SK-N-SH (cell line): ENCODE measurements at regions not wholly inside any gene's neighbourhood (a gene's known extent, or its start where the extent isn't known, plus 50 kb on each side); places are given as distances from the start of the nearest gene placed in this dataset.

ENCODE experiments used
- CTCF ChIA-PET: fragments of 300-600, 350-600 bp; formaldehyde crosslinking; extraction: SDS; loops from one replicate; lab custom pipeline; 2021; lab: Yijun Ruan, JAX
- POLR2A ChIA-PET: fragments of 350-600 bp; sonication (Branson Sonifier 250); formaldehyde crosslinking; extraction: SDS; loops from one replicate; lab custom pipeline; 2020; ENCODE audit warnings: antibody characterized with exemption, inconsistent platforms; lab: Yijun Ruan, JAX
- DNase-seq: peaks from one replicate; pipeline ENCODE4 v3.0.0; 2012
- H2AFZ ChIP-seq: fragments of 200-600 bp; sonication (generic); 2 replicates; pipeline ENCODE4 v1.8.1; 2016; ENCODE audit warnings: antibody characterized with exemption, mild to moderate bottlenecking, low read depth
- H3F3A ChIP-seq: fragments of 200-600 bp; sonication (generic); replicated peaks from 2 replicates; pipeline ENCODE3; 2016; ENCODE audit warnings: antibody characterized with exemption, mild to moderate bottlenecking; ENCODE audit not compliant: insufficient read depth
- H3K27ac ChIP-seq, 2 experiments: fragments of 200-500 bp in 1 of 2; fragments of 200-600 bp in 1 of 2; sonication (Bioruptor generic) in 1 of 2; sonication (generic), shearing (Covaris generic) in 1 of 2; 2 replicates each; pipeline versions ENCODE4 v1.5.1 to v1.6.1; 2014 to 2016; ENCODE audit warnings: low read depth in 2 of 2, inconsistent platforms in 1 of 2, low read length in 1 of 2, mild to moderate bottlenecking in 1 of 2, mixed read lengths in 1 of 2
- H3K27me3 ChIP-seq: fragments of 200-600 bp; sonication (generic), shearing (Covaris generic); 2 replicates; pipeline ENCODE4 v1.6.1; 2016; ENCODE audit warnings: mixed run types; ENCODE audit not compliant: insufficient read depth
- H3K36me3 ChIP-seq, 2 experiments: fragments of 200-500 bp in 1 of 2; fragments of 200-600 bp in 1 of 2; sonication (Bioruptor generic) in 1 of 2; sonication (generic) in 1 of 2; replicated peaks in 1 of 2; 2 replicates each; pipeline versions ENCODE3 to v1.5.1; 2014 to 2016; ENCODE audit warnings: low read length in 1 of 2, mild to moderate bottlenecking in 1 of 2; ENCODE audit not compliant: insufficient read depth in 2 of 2, control insufficient read depth in 1 of 2
- H3K4me1 ChIP-seq, 2 experiments: fragments of 200-500 bp in 1 of 2; fragments of 200-600 bp in 1 of 2; sonication (Bioruptor generic) in 1 of 2; sonication (generic), shearing (Covaris generic) in 1 of 2; 2 replicates each; pipeline versions ENCODE4 v1.5.1 to v1.6.1; 2014 to 2016; ENCODE audit warnings: low read depth in 1 of 2, low read length in 1 of 2, mixed run types in 1 of 2; ENCODE audit not compliant: insufficient read depth in 2 of 2, control insufficient read depth in 1 of 2
- H3K4me2 ChIP-seq: fragments of 200-600 bp; sonication (generic), shearing (Covaris generic); 2 replicates; pipeline ENCODE4 v1.6.1; 2017; ENCODE audit warnings: mixed run types
- H3K4me3 ChIP-seq, 2 experiments: fragments of 200-500 bp in 1 of 2; fragments of 200-600 bp in 1 of 2; sonication (Bioruptor generic) in 1 of 2; sonication (generic), shearing (Covaris generic) in 1 of 2; 2 replicates each; pipeline versions ENCODE4 v1.5.1 to v1.8.1; 2014 to 2016; ENCODE audit warnings: low read depth in 2 of 2, inconsistent platforms in 1 of 2, low read length in 1 of 2, mild to moderate bottlenecking in 1 of 2, mixed read lengths in 1 of 2, moderate library complexity in 1 of 2
- H3K79me2 ChIP-seq: fragments of 200-600 bp; sonication (generic); 2 replicates; pipeline ENCODE4 v1.8.1; 2017; ENCODE audit warnings: mild to moderate bottlenecking; ENCODE audit not compliant: insufficient read depth
- H3K9ac ChIP-seq: fragments of 200-600 bp; sonication (generic); 2 replicates; pipeline ENCODE4 v1.6.1; 2017; ENCODE audit warnings: mixed run types
- H3K9me2 ChIP-seq: fragments of 200-600 bp; sonication (generic); 2 replicates; pipeline ENCODE4 v1.6.1; 2017; ENCODE audit warnings: mixed run types
- H3K9me3 ChIP-seq: fragments of 200-600 bp; sonication (generic); 2 replicates; pipeline ENCODE4 v1.6.1; 2017; ENCODE audit warnings: mixed run types, mild to moderate bottlenecking, moderate library complexity
- H4K20me1 ChIP-seq: fragments of 200-600 bp; sonication (generic); 2 replicates; pipeline ENCODE4 v1.6.1; 2017; ENCODE audit warnings: mild to moderate bottlenecking, mixed run types; ENCODE audit not compliant: insufficient read depth
- ELF1 ChIP-seq: IDR thresholded peaks from 2 replicates; pipeline ENCODE4 v1.4.0; 2012
- EZH2phosphoT487 ChIP-seq: fragments of 200-600 bp; sonication (generic); IDR thresholded peaks from 2 replicates; pipeline ENCODE4 v1.6.1; 2017; ENCODE audit warnings: low read depth, mixed run types, mild to moderate bottlenecking, antibody characterized with exemption, moderate library complexity, borderline replicate concordance
- FOSL2 ChIP-seq: IDR thresholded peaks from 2 replicates; pipeline ENCODE4 v1.4.0; 2012; ENCODE audit warnings: low read depth, mild to moderate bottlenecking, moderate library complexity, borderline replicate concordance
- FOXJ3 ChIP-seq: sonication (generic); formaldehyde crosslinking; IDR thresholded peaks from 2 replicates; pipeline ENCODE4 v1.5.1; 2020; ENCODE audit warnings: mild to moderate bottlenecking, missing genetic modification reagents
- FOXM1 ChIP-seq: IDR thresholded peaks from 2 replicates; pipeline ENCODE4 v1.4.0; 2012; ENCODE audit warnings: low read depth, mild to moderate bottlenecking
- GABPA ChIP-seq: IDR thresholded peaks from 2 replicates; pipeline ENCODE4 v1.4.0; 2012; ENCODE audit warnings: low read depth, mild to moderate bottlenecking
- MAX ChIP-seq: IDR thresholded peaks from 2 replicates; pipeline ENCODE4 v1.4.0; 2012; ENCODE audit warnings: low read depth
- MEF2A ChIP-seq: IDR thresholded peaks from 2 replicates; pipeline ENCODE4 v1.4.0; 2012; ENCODE audit warnings: low read depth, borderline replicate concordance
- MXI1 ChIP-seq: IDR thresholded peaks from 2 replicates; pipeline ENCODE4 v1.6.1; 2012; ENCODE audit warnings: mild to moderate bottlenecking, low read depth, low read length, improper control_type of control experiment
- RFX5 ChIP-seq: IDR thresholded peaks from 2 replicates; pipeline ENCODE4 v1.6.1; 2012; ENCODE audit warnings: mild to moderate bottlenecking, improper control_type of control experiment, low read length
- SMC3 ChIP-seq: IDR thresholded peaks from 2 replicates; pipeline ENCODE4 v1.6.1; 2012; ENCODE audit warnings: low read depth, low read length, improper control_type of control experiment
- TAF1 ChIP-seq: IDR thresholded peaks from 2 replicates; pipeline ENCODE4 v1.6.1; 2012; ENCODE audit warnings: low read depth, mild to moderate bottlenecking, low read length, moderate library complexity, borderline replicate concordance
- TCF12 ChIP-seq: IDR thresholded peaks from 2 replicates; pipeline ENCODE4 v1.4.0; 2012
- TEAD4 ChIP-seq: IDR thresholded peaks from 2 replicates; pipeline ENCODE4 v1.4.0; 2012; ENCODE audit warnings: mild to moderate bottlenecking, borderline replicate concordance; ENCODE audit not compliant: insufficient read depth
- YY1 ChIP-seq: IDR thresholded peaks from 2 replicates; pipeline ENCODE4 v1.4.0; 2012; ENCODE audit warnings: low read depth, mild to moderate bottlenecking
- WGBS: methylation state at CpG from one replicate; pipeline ENCODE4 v1.1.6; 2017; ENCODE audit warnings: low lambda C conversion rate; 5-methylcytosine and 5-hydroxymethylcytosine counted together
- TF ChIP-seq, protein P1 (sequence below): fragments of 200-600 bp; sonication (generic); IDR thresholded peaks from 2 replicates; pipeline ENCODE4 v1.6.1; 2017; ENCODE audit warnings: antibody characterized with exemption, mild to moderate bottlenecking, moderate library complexity
- TF ChIP-seq, protein P2 (sequence below): IDR thresholded peaks from 2 replicates; pipeline ENCODE4; 2012

DNA sequence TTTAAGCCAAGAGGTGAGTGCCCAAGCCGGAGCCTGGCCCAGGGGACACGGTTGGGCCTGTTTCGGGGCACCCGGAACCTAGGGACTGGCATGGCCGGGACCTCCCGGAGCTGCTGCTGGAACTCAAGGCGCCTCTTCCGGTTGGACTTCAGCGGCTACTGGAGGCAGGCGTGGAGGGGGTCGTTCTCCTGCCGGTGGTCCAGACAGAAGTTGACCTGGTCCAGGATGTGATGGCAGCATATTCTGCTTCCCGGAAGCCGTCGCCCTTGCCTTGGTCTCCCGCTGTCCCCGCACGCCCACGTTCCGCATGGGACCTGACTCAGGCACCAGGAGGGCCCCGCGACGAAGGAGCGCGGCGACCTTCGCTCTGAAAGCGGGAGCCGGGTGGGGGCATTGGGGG lies 240.8 kb downstream of the FOXA2 start:
- Histone ChIP-seq H2AFZ (no peak overlapping the region), H3K27ac (no peak overlapping the region), H3K4me2 (no peak overlapping the region), H3K9ac (no peak overlapping the region), H3K27me3 (peaks cover 51% of the 10 kb centered on the region), H3K4me3 (no peak overlapping the region), H3K9me2 (no peaks in the 10 kb centered on the region), H3K79me2 (no peaks in the 10 kb centered on the region), H3K4me1 (no peaks in the 10 kb centered on the region), H3F3A (no peaks in the 10 kb centered on the region), H4K20me1 (no peaks in the 10 kb centered on the region), H3K36me3 (no peaks in the 10 kb centered on the region), H3K9me3 (no peaks in the 10 kb centered on the region)
- CTCF ChIA-PET: no interaction called here
- TF ChIP-seq TCF12: no peak
- TF ChIP-seq FOSL2: no peak
- TF ChIP-seq, protein P1, sequence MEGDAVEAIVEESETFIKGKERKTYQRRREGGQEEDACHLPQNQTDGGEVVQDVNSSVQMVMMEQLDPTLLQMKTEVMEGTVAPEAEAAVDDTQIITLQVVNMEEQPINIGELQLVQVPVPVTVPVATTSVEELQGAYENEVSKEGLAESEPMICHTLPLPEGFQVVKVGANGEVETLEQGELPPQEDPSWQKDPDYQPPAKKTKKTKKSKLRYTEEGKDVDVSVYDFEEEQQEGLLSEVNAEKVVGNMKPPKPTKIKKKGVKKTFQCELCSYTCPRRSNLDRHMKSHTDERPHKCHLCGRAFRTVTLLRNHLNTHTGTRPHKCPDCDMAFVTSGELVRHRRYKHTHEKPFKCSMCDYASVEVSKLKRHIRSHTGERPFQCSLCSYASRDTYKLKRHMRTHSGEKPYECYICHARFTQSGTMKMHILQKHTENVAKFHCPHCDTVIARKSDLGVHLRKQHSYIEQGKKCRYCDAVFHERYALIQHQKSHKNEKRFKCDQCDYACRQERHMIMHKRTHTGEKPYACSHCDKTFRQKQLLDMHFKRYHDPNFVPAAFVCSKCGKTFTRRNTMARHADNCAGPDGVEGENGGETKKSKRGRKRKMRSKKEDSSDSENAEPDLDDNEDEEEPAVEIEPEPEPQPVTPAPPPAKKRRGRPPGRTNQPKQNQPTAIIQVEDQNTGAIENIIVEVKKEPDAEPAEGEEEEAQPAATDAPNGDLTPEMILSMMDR: no peak
- no peak for TF ChIP-seq TAF1
- TF ChIP-seq, protein P2, sequence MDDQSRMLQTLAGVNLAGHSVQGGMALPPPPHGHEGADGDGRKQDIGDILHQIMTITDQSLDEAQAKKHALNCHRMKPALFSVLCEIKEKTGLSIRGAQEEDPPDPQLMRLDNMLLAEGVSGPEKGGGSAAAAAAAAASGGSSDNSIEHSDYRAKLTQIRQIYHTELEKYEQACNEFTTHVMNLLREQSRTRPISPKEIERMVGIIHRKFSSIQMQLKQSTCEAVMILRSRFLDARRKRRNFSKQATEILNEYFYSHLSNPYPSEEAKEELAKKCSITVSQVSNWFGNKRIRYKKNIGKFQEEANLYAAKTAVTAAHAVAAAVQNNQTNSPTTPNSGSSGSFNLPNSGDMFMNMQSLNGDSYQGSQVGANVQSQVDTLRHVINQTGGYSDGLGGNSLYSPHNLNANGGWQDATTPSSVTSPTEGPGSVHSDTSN: no peak
- TF ChIP-seq YY1: no peak
- TF ChIP-seq ELF1: no peak
- TF ChIP-seq SMC3: no peak
- no peak for TF ChIP-seq GABPA
- TF ChIP-seq MEF2A: no peak
- no peak for TF ChIP-seq RFX5
- TF ChIP-seq MAX: no peak
- no peak for TF ChIP-seq FOXJ3 (CRISPR knock-in tag)
- WGBS: 58% methylated on average over 5 of the region's 29 CpGs
- POLR2A ChIA-PET: no interaction called here
- DNase-seq: no peak

- Histone ChIP-seq H3K4me1 (no peaks in the 10 kb centered on the region), H3K36me3 (no peaks in the 10 kb centered on the region), H3K4me2 (no peak overlapping the region), H2AFZ (no peak overlapping the region), H3K9me3 (no peaks in the 10 kb centered on the region), H3F3A (no peaks in the 10 kb centered on the region), H3K27ac (no peak overlapping the region), H3K9me2 (no peaks in the 10 kb centered on the region), H3K9ac (no peak overlapping the region), H3K79me2 (no peaks in the 10 kb centered on the region), H4K20me1 (no peaks in the 10 kb centered on the region), H3K4me3 (no peak overlapping the region), H3K27me3 (peaks cover 51% of the 10 kb centered on the region)
- ChIA-PET POLR2A (no interaction called here), CTCF (interaction anchor here (0.6 to 2.0 kb wide), 3 partner anchors 9 to 244 kb away, joined by 3 to 9 read pairs (median 5); no protein-coding TSS in a partner anchor)
- WGBS: 21% methylated on average over 4 of the region's 4 CpGs
- no peak for DNase-seq
- TF ChIP-seq EZH2phosphoT487 (no peak), TEAD4 (no peak), FOSL2 (no peak), FOXM1 (no peak), YY1 (no peak), MXI1 (no peak), FOXJ3 (CRISPR knock-in tag) (no peak)
- TF ChIP-seq, protein P1: no peak
Measured at GRCh38 chr20:22342410-22342809, 242.0 kb downstream of the FOXA2 start.
